RWPE2 (cell line): ENCODE measurements at regions not wholly inside any gene's neighbourhood (a gene's known extent, or its start where the extent isn't known, plus 50 kb on each side); places are given as distances from the start of the nearest gene placed in this dataset.

Experiments
- ATAC-seq: fragments of 200-7000 bp; cut with Tn5 transposase; 3 replicates; pipeline ENCODE4 v1.9.1; 2021; ENCODE audit warnings: low read depth
- DNase-seq: peaks from one replicate; pipeline ENCODE4 v3.0.0-alpha.2; 2020; ENCODE audit warnings: low spot score
- H3K27ac ChIP-seq: fragments of 450-650 bp; 2 replicates; pipeline ENCODE4 v1.5.1; 2017; ENCODE audit warnings: mild to moderate bottlenecking; ENCODE audit not compliant: poor library complexity, severe bottlenecking
- H3K27me3 ChIP-seq: fragments of 250-450 bp; sonication (Bioruptor Pico); 2 replicates; pipeline ENCODE4 v1.5.1; 2021; ENCODE audit warnings: mild to moderate bottlenecking, moderate library complexity; ENCODE audit not compliant: insufficient read depth, poor library complexity, severe bottlenecking
- H3K36me3 ChIP-seq: fragments of 250-450 bp; sonication (Bioruptor Pico); 2 replicates; pipeline ENCODE4 v1.5.1; 2020; ENCODE audit warnings: low read depth, mild to moderate bottlenecking, moderate library complexity
- H3K4me1 ChIP-seq: fragments of 250-450 bp; sonication (Bioruptor Pico); 2 replicates; pipeline ENCODE4 v1.5.1; 2021; ENCODE audit warnings: mild to moderate bottlenecking, moderate library complexity; ENCODE audit not compliant: insufficient read depth, poor library complexity, severe bottlenecking
- H3K4me3 ChIP-seq: fragments of 250-450 bp; sonication (Bioruptor Pico); 2 replicates; pipeline ENCODE4 v1.5.1; 2021; ENCODE audit warnings: mild to moderate bottlenecking, moderate library complexity; ENCODE audit not compliant: severe bottlenecking
- H3K9me3 ChIP-seq: fragments of 250-450 bp; sonication (Bioruptor Pico); 2 replicates; pipeline ENCODE4 v1.5.1; 2021; ENCODE audit warnings: mild to moderate bottlenecking, moderate library complexity; ENCODE audit not compliant: severe bottlenecking
- TF ChIP-seq, protein P1 (sequence below): fragments of 450-650 bp; IDR thresholded peaks from one replicate; pipeline ENCODE4 v1.5.1; 2017; ENCODE audit warnings: mild to moderate bottlenecking, moderate library complexity; ENCODE audit not compliant: poor library complexity, severe bottlenecking

DNA sequence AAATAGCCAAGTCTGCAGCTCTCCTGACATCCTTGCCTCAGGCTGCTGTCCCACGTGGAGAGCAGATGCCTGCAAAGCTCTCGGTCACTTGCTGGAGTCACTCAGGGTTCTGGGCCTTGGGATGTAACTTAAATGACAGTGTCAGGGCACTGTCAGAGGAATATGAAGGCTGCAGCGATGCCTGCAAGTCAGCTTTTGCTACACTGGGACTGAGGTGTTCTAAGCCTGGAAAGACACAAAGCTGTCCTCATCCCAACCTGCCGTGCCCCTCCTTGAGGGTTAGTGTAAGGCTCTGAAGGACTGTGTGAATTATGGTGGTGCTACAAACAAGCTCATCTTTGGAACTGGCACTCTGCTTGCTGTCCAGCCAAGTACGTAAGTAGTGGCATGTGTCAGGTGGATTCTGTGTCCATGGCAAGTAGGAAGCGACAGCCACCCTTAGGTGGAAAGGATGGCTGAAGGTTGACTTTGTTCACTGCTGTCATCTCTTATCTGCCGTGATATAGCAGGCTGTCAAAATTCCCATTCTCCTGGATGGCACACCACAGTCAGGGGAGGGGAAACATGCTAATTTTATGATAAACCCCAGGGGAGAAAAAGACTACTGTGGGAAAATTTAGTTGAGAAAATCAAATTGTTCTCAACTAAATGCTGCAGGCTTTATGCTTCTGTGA is 79.9 kb downstream of the DAD1 start:
- TF ChIP-seq, protein P1, sequence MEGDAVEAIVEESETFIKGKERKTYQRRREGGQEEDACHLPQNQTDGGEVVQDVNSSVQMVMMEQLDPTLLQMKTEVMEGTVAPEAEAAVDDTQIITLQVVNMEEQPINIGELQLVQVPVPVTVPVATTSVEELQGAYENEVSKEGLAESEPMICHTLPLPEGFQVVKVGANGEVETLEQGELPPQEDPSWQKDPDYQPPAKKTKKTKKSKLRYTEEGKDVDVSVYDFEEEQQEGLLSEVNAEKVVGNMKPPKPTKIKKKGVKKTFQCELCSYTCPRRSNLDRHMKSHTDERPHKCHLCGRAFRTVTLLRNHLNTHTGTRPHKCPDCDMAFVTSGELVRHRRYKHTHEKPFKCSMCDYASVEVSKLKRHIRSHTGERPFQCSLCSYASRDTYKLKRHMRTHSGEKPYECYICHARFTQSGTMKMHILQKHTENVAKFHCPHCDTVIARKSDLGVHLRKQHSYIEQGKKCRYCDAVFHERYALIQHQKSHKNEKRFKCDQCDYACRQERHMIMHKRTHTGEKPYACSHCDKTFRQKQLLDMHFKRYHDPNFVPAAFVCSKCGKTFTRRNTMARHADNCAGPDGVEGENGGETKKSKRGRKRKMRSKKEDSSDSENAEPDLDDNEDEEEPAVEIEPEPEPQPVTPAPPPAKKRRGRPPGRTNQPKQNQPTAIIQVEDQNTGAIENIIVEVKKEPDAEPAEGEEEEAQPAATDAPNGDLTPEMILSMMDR: no peak
- no peak overlapping the region for H3K4me3 ChIP-seq
- no peaks in the 10 kb centered on the region for H3K36me3 ChIP-seq
- DNase-seq (no peak), ATAC-seq (no peak)
- no peaks in the 10 kb centered on the region for H3K9me3 ChIP-seq
- no peaks in the 10 kb centered on the region for H3K4me1 ChIP-seq
- H3K27ac ChIP-seq: no peak overlapping the region
- H3K27me3 ChIP-seq: no peaks in the 10 kb centered on the region

DNA sequence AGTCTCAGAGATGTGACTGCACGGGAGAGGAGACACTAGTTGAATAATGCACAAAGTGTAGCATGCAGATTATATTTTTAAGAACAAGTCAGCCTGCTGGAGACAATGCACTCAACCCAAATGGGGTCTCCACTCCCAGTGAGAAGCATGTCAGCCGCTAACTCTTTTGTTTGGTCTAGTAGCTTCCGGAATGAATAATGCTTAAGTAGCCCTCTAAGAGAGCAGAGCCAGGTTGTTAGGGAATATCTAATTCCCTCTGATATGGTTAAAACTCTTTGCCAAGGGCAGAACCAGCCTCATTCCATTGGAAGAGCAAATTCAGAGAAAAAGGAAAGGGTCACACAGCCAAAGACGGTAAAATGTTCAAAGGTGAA is 80.4 kb downstream of the DAD1 start:
- no peaks in the 10 kb centered on the region for H3K4me1 ChIP-seq
- H3K9me3 ChIP-seq: no peaks in the 10 kb centered on the region
- no peak for DNase-seq
- no peaks in the 10 kb centered on the region for H3K36me3 ChIP-seq
- no peak overlapping the region for H3K27ac ChIP-seq
- no peak overlapping the region for H3K4me3 ChIP-seq
- H3K27me3 ChIP-seq: no peaks in the 10 kb centered on the region
- ATAC-seq: no peak
- TF ChIP-seq, protein P1: no peak

DNA sequence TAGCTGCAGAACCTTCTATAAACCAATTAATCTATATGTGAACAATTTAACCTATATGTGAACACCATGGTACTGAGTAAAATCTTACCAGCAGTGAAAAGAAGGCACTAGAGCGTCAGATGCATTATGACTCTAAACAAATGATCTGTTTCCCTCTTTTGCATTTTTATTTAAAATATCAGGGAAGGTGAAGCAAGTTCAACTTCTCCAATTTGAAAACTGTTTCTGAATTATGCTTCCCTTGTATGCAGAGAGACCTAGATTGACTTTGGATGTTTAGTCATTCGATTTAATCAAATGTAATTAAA is 80.9 kb downstream of the DAD1 start:
- Histone ChIP-seq H3K4me3 (no peak overlapping the region), H3K9me3 (no peaks in the 10 kb centered on the region), H3K27ac (no peak overlapping the region), H3K27me3 (no peaks in the 10 kb centered on the region), H3K36me3 (no peaks in the 10 kb centered on the region), H3K4me1 (no peaks in the 10 kb centered on the region)
- DNase-seq (no peak), ATAC-seq (no peak)
- TF ChIP-seq, protein P1: no peak

DNA sequence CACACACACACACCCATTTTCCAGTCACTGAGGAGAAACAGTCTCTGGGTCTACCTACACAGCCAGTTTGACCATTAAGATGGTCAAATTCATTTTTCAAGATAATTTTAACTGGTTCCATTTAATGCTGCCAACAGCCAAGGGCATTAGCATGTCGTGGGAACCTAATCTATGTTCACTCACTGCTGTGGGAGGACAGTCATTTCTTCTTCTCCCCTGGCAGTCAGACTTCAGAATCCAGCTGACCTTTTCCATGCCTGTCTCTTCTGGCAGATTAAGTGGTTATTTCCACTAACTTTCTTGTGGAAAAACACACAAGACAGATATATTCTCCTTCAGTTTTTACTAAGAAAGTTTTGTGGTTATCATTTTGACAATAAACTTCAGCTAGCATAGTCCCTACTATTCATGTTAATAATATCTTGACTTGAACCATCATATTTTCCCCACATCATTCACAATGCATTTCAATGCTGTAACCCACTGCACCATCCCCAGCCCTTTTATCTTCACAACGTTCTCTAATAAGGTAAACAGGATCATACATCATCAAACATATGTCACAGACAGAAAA is 82.2 kb downstream of the DAD1 start:
- TF ChIP-seq, protein P1: no peak
- no peak overlapping the region for H3K4me3 ChIP-seq
- no peaks in the 10 kb centered on the region for H3K9me3 ChIP-seq
- no peaks in the 10 kb centered on the region for H3K36me3 ChIP-seq
- DNase-seq (no peak), ATAC-seq (no peak)
- no peak overlapping the region for H3K27ac ChIP-seq
- no peaks in the 10 kb centered on the region for H3K4me1 ChIP-seq
- H3K27me3 ChIP-seq: no peaks in the 10 kb centered on the region

DNA sequence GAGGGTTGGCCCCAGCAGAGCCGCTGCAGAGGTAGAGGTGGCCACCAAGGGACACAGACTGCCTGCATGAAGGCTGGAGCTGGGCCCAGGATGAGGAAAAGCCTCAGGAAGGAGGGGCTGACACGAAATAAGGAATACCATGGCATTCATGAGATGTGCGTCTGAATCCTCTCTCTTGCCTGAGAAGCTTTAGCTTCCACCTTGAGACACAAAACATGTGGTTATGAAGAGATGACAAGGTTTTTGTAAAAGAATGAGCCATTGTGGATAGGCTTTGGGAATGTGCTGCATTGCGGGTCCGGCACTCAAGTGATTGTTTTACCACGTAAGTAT is 82.7 kb downstream of the DAD1 start:
- H3K4me1 ChIP-seq: no peaks in the 10 kb centered on the region
- ATAC-seq (no peak), DNase-seq (no peak)
- no peak overlapping the region for H3K4me3 ChIP-seq
- no peaks in the 10 kb centered on the region for H3K27me3 ChIP-seq
- TF ChIP-seq, protein P1: no peak
- no peak overlapping the region for H3K27ac ChIP-seq
- H3K9me3 ChIP-seq: no peaks in the 10 kb centered on the region
- H3K36me3 ChIP-seq: no peaks in the 10 kb centered on the region
